ENCODE measurements at regions not wholly inside any gene's neighbourhood (a gene's known extent, or its start where the extent isn't known, plus 50 kb on each side); places are given as distances from the start of the nearest gene placed in this dataset.

- Histone ChIP-seq H3K4me3 (no peak overlapping the region), H3K4me1 (no peaks in the 10 kb centered on the region), H3K27ac (replicated peaks) (no peak overlapping the region), H3K36me3 (no peaks in the 10 kb centered on the region), H3K9me3 (replicated peaks) (no peaks in the 10 kb centered on the region), H3K27me3 (ENCODE audit: low read depth) (no peaks in the 10 kb centered on the region)
- DNase-seq = no peak
- intact Hi-C loops (cut with micrococcal nuclease) = no loop called here
- TF ChIP-seq CTCF (IDR thresholded peaks at IDR 0.05; ENCODE audit: borderline replicate concordance) = no peak
Observed at GRCh38 chr5:162503796-162504195, 436.2 kb downstream of the GABRG2 start.

- no peak for DNase-seq
- Histone ChIP-seq H3K27me3 (ENCODE audit: low read depth) (no peaks in the 10 kb centered on the region), H3K36me3 (no peaks in the 10 kb centered on the region), H3K4me1 (no peaks in the 10 kb centered on the region), H3K27ac (replicated peaks) (no peak overlapping the region), H3K9me3 (replicated peaks) (peaks cover 51% of the 10 kb centered on the region), H3K4me3 (no peak overlapping the region)
- TF ChIP-seq CTCF (IDR thresholded peaks at IDR 0.05; ENCODE audit: borderline replicate concordance) = no peak
- intact Hi-C loops (cut with micrococcal nuclease) = no loop called here
Observed at GRCh38 chr5:162512935-162513565, 445.5 kb downstream of the GABRG2 start.

GRCh38 chr5:162514116-162514515, 446.5 kb downstream of the GABRG2 start:
- H3K27ac ChIP-seq (replicated peaks) = no peak overlapping the region
- intact Hi-C loops (cut with micrococcal nuclease) = no loop called here
- no peaks in the 10 kb centered on the region for H3K4me1 ChIP-seq
- no peak for DNase-seq
- peaks cover 62% of the 10 kb centered on the region for H3K9me3 ChIP-seq (replicated peaks)
- H3K36me3 ChIP-seq = no peaks in the 10 kb centered on the region
- no peaks in the 10 kb centered on the region for H3K27me3 ChIP-seq (ENCODE audit: low read depth)
- no peak overlapping the region for H3K4me3 ChIP-seq
- TF ChIP-seq CTCF (IDR thresholded peaks at IDR 0.05; ENCODE audit: borderline replicate concordance) = no peak

- TF ChIP-seq CTCF (IDR thresholded peaks at IDR 0.05; ENCODE audit: borderline replicate concordance) = no peak
- peaks cover 80% of the 10 kb centered on the region for H3K9me3 ChIP-seq (replicated peaks)
- no peak for DNase-seq
- intact Hi-C loops (cut with micrococcal nuclease) = no loop called here
- H3K36me3 ChIP-seq = no peaks in the 10 kb centered on the region
- no peaks in the 10 kb centered on the region for H3K27me3 ChIP-seq (ENCODE audit: low read depth)
- H3K27ac ChIP-seq (replicated peaks) = no peak overlapping the region
- H3K4me1 ChIP-seq = no peaks in the 10 kb centered on the region
- no peak overlapping the region for H3K4me3 ChIP-seq
Observed at GRCh38 chr5:162520878-162521277, 453.3 kb downstream of the GABRG2 start.

GRCh38 chr5:162529209-162529608, 461.6 kb downstream of the GABRG2 start:
- intact Hi-C loops (cut with micrococcal nuclease) = no loop called here
- Histone ChIP-seq H3K4me3 (no peak overlapping the region), H3K36me3 (no peaks in the 10 kb centered on the region), H3K9me3 (replicated peaks) (peaks cover 21% of the 10 kb centered on the region), H3K4me1 (no peaks in the 10 kb centered on the region), H3K27ac (replicated peaks) (no peak overlapping the region), H3K27me3 (ENCODE audit: low read depth) (no peaks in the 10 kb centered on the region)
- no peak for TF ChIP-seq CTCF (IDR thresholded peaks at IDR 0.05; ENCODE audit: borderline replicate concordance)
- DNase-seq = no peak
